LNCAP (cell line): ENCODE measurements at regions not wholly inside any gene's neighbourhood (a gene's known extent, or its start where the extent isn't known, plus 50 kb on each side); places are given as distances from the start of the nearest gene placed in this dataset.

Source experiments
- TF ChIP-seq, protein P1 (sequence below): fragments of 450-650 bp; IDR thresholded peaks from 2 replicates; pipeline ENCODE4 v1.5.1; 2017; ENCODE audit warnings: mild to moderate bottlenecking

GRCh38 chr21:15932726-15933125, 202.9 kb downstream of the USP25 start:
- TF ChIP-seq, protein P1, sequence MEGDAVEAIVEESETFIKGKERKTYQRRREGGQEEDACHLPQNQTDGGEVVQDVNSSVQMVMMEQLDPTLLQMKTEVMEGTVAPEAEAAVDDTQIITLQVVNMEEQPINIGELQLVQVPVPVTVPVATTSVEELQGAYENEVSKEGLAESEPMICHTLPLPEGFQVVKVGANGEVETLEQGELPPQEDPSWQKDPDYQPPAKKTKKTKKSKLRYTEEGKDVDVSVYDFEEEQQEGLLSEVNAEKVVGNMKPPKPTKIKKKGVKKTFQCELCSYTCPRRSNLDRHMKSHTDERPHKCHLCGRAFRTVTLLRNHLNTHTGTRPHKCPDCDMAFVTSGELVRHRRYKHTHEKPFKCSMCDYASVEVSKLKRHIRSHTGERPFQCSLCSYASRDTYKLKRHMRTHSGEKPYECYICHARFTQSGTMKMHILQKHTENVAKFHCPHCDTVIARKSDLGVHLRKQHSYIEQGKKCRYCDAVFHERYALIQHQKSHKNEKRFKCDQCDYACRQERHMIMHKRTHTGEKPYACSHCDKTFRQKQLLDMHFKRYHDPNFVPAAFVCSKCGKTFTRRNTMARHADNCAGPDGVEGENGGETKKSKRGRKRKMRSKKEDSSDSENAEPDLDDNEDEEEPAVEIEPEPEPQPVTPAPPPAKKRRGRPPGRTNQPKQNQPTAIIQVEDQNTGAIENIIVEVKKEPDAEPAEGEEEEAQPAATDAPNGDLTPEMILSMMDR, result no peak

GRCh38 chr21:15935530-15935929, 205.7 kb downstream of the USP25 start:
- TF ChIP-seq, protein P1, result no peak

GRCh38 chr21:15943009-15943666, 213.4 kb downstream of the USP25 start:
- TF ChIP-seq, protein P1, result no peak

DNA sequence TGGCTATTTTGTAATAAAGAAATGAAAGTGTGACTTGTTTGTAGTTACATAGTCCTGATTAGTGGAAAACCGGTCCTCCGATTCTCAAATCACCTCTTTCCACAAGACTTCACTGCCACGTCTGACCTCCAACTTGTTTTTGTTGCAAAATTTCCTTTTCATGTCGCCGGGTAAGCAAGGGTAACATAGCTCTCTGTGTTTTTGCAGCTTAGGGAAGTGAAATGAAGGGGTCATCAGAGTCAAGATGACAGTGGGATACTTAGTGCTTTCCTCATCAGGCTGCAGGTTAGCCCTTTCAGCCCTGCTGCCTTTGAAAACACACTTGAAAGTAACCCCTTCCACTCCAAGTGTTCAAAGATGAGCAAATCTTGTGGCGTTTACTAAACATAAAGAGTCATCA, 217.9 kb downstream of the USP25 start:
- TF ChIP-seq, protein P1, result no peak

- TF ChIP-seq, protein P1, result no peak
Measured at GRCh38 chr21:15953551-15954116, 223.9 kb downstream of the USP25 start.

DNA sequence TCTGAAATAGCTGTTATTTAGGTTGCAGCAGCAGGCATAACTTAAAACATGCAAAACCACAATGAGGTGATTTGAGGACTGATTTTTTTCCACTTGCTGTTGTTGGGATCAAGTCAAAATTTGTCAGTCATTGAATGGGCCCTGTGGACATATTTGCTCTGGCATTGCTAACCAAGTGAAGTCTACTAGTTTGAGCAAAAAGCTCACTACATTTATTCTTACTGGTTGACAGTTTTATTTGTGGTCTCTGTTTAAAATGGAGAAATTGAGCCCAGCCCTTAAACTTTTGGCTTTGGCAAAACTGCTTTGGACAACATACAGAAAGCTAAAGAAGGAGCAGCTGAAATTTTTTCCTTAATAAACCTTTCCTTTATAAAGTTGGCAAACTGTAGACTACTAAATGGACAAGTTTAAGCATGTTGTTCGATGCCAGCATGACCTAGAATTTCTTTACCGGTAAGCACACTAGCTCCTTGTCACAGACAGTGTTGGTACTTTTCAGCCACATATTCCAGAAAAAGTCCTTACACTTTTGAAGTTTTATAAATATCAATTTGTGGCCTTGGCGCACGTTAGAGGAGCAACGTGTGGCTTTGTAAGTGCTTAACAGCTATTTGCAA, 234.6 kb downstream of the USP25 start:
- TF ChIP-seq, protein P1, result no peak

- TF ChIP-seq, protein P1, result no peak
Measured at GRCh38 chr21:15966231-15966630, 236.4 kb downstream of the USP25 start.
